ENCODE measurements at regions not wholly inside any gene's neighbourhood (a gene's known extent, or its start where the extent isn't known, plus 50 kb on each side); places are given as distances from the start of the nearest gene placed in this dataset.

DNA sequence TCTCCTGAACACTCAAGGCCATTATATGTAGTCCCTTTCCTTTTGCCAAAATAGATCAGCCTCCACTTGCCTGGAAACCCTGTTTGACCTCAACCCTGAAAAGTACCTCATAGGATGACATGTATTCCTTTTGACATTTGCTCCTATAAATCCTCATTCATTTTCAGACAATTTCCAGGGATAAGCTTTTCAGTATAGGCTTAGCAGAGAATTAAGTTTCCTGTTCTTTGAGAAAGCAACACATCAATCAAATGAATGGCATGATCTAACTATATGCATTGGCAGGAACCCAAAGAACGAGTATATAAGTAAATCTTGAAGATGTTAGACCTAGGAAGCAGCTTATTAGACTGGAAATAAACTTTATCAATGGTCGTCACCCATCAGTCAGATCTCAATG is 483.0 kb downstream of the CCDC85A start:
- no peaks in the 10 kb centered on the region for H3K36me3 ChIP-seq (ENCODE audit: control insufficient read depth in 2 of 2, insufficient read depth in 2 of 2, low read length in 2 of 2)
- H3K9ac ChIP-seq (ENCODE audit: low read length in 2 of 2) = no peak overlapping the region
- H3K27me3 ChIP-seq (ENCODE audit: control insufficient read depth in 1 of 2, insufficient read depth in 2 of 2, low read length in 2 of 2) = no peaks in the 10 kb centered on the region
- H3K4me3 ChIP-seq (ENCODE audit: low read length in 2 of 2) = no peak overlapping the region
- no peak overlapping the region for H3K27ac ChIP-seq (ENCODE audit: low read length)
- no peaks in the 10 kb centered on the region for H3K4me1 ChIP-seq (ENCODE audit: control insufficient read depth, insufficient read depth, low read length)
- H3K9me3 ChIP-seq (ENCODE audit: control insufficient read depth in 2 of 2, low read length in 2 of 2) = no peaks in the 10 kb centered on the region

DNA sequence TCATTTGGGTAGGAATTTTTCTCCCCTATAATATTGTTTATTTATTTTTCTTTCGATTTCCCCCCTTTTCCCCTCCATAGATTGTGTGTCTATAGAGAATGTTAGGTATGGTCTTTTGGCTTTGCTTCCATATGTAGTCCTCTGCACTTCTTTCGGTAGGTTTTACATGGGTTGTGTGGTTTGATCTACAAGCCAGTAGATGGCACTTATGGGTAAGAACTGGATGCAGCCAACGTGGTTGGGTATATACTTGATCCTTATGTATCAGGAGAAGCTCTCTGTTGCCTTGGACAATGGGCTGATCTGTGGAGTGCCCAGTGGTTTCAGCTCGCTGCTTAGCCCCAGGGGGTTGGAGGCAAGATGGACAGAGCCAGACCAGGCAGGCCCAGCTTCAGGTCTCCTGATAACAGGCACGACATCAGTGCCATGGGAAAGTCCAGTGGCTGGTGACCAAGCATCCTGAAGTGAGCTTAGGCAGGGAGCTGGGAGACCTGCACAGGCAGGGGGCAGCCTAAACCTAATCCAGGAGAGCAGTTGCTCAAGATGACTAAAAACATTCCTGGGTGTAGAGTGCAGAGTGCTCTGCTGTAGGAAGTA is 488.3 kb downstream of the CCDC85A start:
- peaks cover 0 to 10% of the 10 kb centered on the region in 2 donors for H3K9me3 ChIP-seq (ENCODE audit: control insufficient read depth in 2 of 2, low read length in 2 of 2)
- H3K9ac ChIP-seq (ENCODE audit: low read length in 2 of 2) = no peak overlapping the region
- H3K27me3 ChIP-seq (ENCODE audit: control insufficient read depth in 1 of 2, insufficient read depth in 2 of 2, low read length in 2 of 2) = no peaks in the 10 kb centered on the region
- no peak overlapping the region for H3K27ac ChIP-seq (ENCODE audit: low read length)
- no peaks in the 10 kb centered on the region for H3K36me3 ChIP-seq (ENCODE audit: control insufficient read depth in 2 of 2, insufficient read depth in 2 of 2, low read length in 2 of 2)
- H3K4me1 ChIP-seq (ENCODE audit: control insufficient read depth, insufficient read depth, low read length) = no peaks in the 10 kb centered on the region
- no peak overlapping the region for H3K4me3 ChIP-seq (ENCODE audit: low read length in 2 of 2)

- H3K4me1 ChIP-seq (ENCODE audit: control insufficient read depth, insufficient read depth, low read length) = no peaks in the 10 kb centered on the region
- no peak overlapping the region for H3K27ac ChIP-seq (ENCODE audit: low read length)
- no peak overlapping the region for H3K9ac ChIP-seq (ENCODE audit: low read length in 2 of 2)
- no peaks in the 10 kb centered on the region for H3K27me3 ChIP-seq (ENCODE audit: control insufficient read depth in 1 of 2, insufficient read depth in 2 of 2, low read length in 2 of 2)
- H3K36me3 ChIP-seq (ENCODE audit: control insufficient read depth in 2 of 2, insufficient read depth in 2 of 2, low read length in 2 of 2) = no peaks in the 10 kb centered on the region
- H3K9me3 ChIP-seq (ENCODE audit: control insufficient read depth in 2 of 2, low read length in 2 of 2) = peaks cover 0 to 10% of the 10 kb centered on the region in 2 donors
- H3K4me3 ChIP-seq (ENCODE audit: low read length in 2 of 2) = no peak overlapping the region
Measured at GRCh38 chr2:56674084-56674483, 490.3 kb downstream of the CCDC85A start.

- Histone ChIP-seq H3K9me3 (ENCODE audit: control insufficient read depth in 2 of 2, low read length in 2 of 2) (peaks cover 0 to 8% of the 10 kb centered on the region in 2 donors), H3K4me1 (ENCODE audit: control insufficient read depth, insufficient read depth, low read length) (no peaks in the 10 kb centered on the region), H3K9ac (ENCODE audit: low read length in 2 of 2) (no peak overlapping the region), H3K36me3 (ENCODE audit: control insufficient read depth in 2 of 2, insufficient read depth in 2 of 2, low read length in 2 of 2) (no peaks in the 10 kb centered on the region), H3K27ac (ENCODE audit: low read length) (no peak overlapping the region), H3K27me3 (ENCODE audit: control insufficient read depth in 1 of 2, insufficient read depth in 2 of 2, low read length in 2 of 2) (no peaks in the 10 kb centered on the region), H3K4me3 (ENCODE audit: low read length in 2 of 2) (no peak overlapping the region)
Measured at GRCh38 chr2:56676966-56677365, 493.2 kb downstream of the CCDC85A start.

DNA sequence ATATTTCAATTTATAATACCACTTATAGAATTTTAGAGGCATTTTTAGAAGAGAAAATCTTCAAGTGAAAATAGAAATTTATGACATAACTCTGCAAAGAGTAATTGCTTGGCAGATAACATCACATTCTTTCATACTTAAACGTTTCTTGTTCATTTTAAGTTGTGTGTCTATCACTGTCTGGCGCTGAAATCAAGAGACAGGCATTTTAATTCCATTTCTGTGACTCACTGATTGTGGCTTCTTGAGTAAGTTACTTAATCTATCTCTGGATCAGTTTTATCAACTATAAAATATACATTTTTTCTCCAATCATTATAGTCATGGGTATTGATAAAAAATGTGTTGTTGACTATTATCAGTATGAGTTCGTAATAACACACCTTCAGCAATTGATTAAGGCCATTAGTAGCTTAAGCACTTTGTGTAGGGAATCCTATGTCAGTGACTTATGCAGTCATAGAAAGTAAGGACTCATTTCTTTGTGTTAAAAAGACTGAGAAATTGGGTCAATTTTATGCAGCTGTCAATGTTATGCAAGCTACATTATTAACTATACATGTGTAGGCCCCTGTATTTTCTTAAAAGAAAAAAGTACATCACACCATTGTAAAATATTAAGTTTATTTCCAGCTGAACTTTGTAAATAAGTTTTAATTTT is 497.3 kb downstream of the CCDC85A start:
- Histone ChIP-seq H3K36me3 (ENCODE audit: control insufficient read depth in 2 of 2, insufficient read depth in 2 of 2, low read length in 2 of 2) (no peaks in the 10 kb centered on the region), H3K9ac (ENCODE audit: low read length in 2 of 2) (no peak overlapping the region), H3K4me3 (ENCODE audit: low read length in 2 of 2) (no peak overlapping the region), H3K27ac (ENCODE audit: low read length) (no peak overlapping the region), H3K9me3 (ENCODE audit: control insufficient read depth in 2 of 2, low read length in 2 of 2) (no peaks in the 10 kb centered on the region), H3K27me3 (ENCODE audit: control insufficient read depth in 1 of 2, insufficient read depth in 2 of 2, low read length in 2 of 2) (no peaks in the 10 kb centered on the region), H3K4me1 (ENCODE audit: control insufficient read depth, insufficient read depth, low read length) (no peaks in the 10 kb centered on the region)

DNA sequence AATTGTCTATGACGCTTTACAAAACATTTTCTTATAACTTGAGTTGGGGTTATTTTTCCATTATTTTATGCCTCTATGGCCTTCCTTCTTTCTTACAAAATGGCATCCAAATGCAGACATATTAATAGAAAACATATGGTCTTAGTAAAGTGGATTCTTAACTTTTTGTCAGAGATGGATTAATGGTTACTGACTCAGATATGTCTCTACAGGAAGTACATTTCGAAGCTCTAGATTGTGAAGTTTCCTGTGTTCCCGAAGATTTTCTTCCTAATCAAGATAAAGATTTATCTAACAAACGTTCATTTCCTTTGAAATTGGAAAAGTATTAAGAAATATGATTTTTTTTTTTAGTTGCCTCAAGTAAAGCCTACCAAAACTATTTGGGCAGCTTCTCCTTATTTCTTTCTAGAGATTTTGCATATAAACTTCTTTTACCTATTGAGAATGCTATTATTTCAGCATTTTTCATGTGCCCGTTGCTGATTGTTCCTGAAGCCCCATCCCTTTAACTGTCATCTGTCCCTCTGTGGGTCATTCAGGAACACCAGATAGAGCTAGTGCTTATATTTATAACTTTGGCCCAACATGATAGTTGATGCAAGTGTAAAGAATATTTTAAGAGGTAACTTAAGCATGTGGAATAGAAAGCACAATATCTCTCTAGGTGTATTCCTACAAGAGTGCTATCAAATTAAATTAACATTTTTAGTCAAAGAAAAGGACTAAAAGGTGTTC is 498.0 kb downstream of the CCDC85A start:
- Histone ChIP-seq H3K4me1 (ENCODE audit: control insufficient read depth, insufficient read depth, low read length) (no peaks in the 10 kb centered on the region), H3K27ac (ENCODE audit: low read length) (no peak overlapping the region), H3K9me3 (ENCODE audit: control insufficient read depth in 2 of 2, low read length in 2 of 2) (no peaks in the 10 kb centered on the region), H3K27me3 (ENCODE audit: control insufficient read depth in 1 of 2, insufficient read depth in 2 of 2, low read length in 2 of 2) (no peaks in the 10 kb centered on the region), H3K36me3 (ENCODE audit: control insufficient read depth in 2 of 2, insufficient read depth in 2 of 2, low read length in 2 of 2) (no peaks in the 10 kb centered on the region), H3K4me3 (ENCODE audit: low read length in 2 of 2) (no peak overlapping the region), H3K9ac (ENCODE audit: low read length in 2 of 2) (no peak overlapping the region)

GRCh38 chr2:56682397-56682760 is 498.6 kb downstream of the CCDC85A start:
- Histone ChIP-seq H3K9me3 (ENCODE audit: control insufficient read depth in 2 of 2, low read length in 2 of 2) (no peaks in the 10 kb centered on the region), H3K9ac (ENCODE audit: low read length in 2 of 2) (no peak overlapping the region), H3K4me1 (ENCODE audit: control insufficient read depth, insufficient read depth, low read length) (no peaks in the 10 kb centered on the region), H3K27me3 (ENCODE audit: control insufficient read depth in 1 of 2, insufficient read depth in 2 of 2, low read length in 2 of 2) (no peaks in the 10 kb centered on the region), H3K4me3 (ENCODE audit: low read length in 2 of 2) (no peak overlapping the region), H3K27ac (ENCODE audit: low read length) (no peak overlapping the region), H3K36me3 (ENCODE audit: control insufficient read depth in 2 of 2, insufficient read depth in 2 of 2, low read length in 2 of 2) (no peaks in the 10 kb centered on the region)

- Histone ChIP-seq H3K27me3 (ENCODE audit: control insufficient read depth in 1 of 2, insufficient read depth in 2 of 2, low read length in 2 of 2) (no peaks in the 10 kb centered on the region), H3K36me3 (ENCODE audit: control insufficient read depth in 2 of 2, insufficient read depth in 2 of 2, low read length in 2 of 2) (no peaks in the 10 kb centered on the region), H3K4me1 (ENCODE audit: control insufficient read depth, insufficient read depth, low read length) (no peaks in the 10 kb centered on the region), H3K4me3 (ENCODE audit: low read length in 2 of 2) (no peak overlapping the region), H3K9me3 (ENCODE audit: control insufficient read depth in 2 of 2, low read length in 2 of 2) (no peaks in the 10 kb centered on the region), H3K9ac (ENCODE audit: low read length in 2 of 2) (no peak overlapping the region), H3K27ac (ENCODE audit: low read length) (no peak overlapping the region)
Measured at GRCh38 chr2:56684327-56684726, 500.5 kb downstream of the CCDC85A start.

DNA sequence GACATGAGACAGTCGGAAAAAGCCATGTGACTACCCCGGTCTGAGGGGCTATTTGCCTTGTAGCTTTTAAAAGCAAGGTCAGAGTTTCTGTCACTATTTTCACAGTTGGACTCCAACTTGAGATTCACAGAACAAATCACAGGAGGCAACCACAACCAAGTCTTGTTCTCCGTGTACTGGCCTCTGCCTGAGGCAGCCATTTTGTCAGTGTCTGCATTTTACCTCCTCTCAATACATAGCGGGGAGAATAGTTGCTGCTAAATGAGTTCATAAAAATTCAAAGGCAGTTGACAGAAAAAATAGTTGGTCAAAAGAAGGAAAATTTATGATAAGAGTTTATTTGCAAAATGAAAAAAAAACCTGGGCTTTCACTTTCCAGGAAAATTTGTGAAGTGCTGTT is 501.4 kb downstream of the CCDC85A start:
- no peaks in the 10 kb centered on the region for H3K9me3 ChIP-seq (ENCODE audit: control insufficient read depth in 2 of 2, low read length in 2 of 2)
- H3K27ac ChIP-seq (ENCODE audit: low read length) = no peak overlapping the region
- no peak overlapping the region for H3K9ac ChIP-seq (ENCODE audit: low read length in 2 of 2)
- H3K36me3 ChIP-seq (ENCODE audit: control insufficient read depth in 2 of 2, insufficient read depth in 2 of 2, low read length in 2 of 2) = no peaks in the 10 kb centered on the region
- H3K27me3 ChIP-seq (ENCODE audit: control insufficient read depth in 1 of 2, insufficient read depth in 2 of 2, low read length in 2 of 2) = no peaks in the 10 kb centered on the region
- H3K4me3 ChIP-seq (ENCODE audit: low read length in 2 of 2) = no peak overlapping the region
- H3K4me1 ChIP-seq (ENCODE audit: control insufficient read depth, insufficient read depth, low read length) = no peaks in the 10 kb centered on the region

DNA sequence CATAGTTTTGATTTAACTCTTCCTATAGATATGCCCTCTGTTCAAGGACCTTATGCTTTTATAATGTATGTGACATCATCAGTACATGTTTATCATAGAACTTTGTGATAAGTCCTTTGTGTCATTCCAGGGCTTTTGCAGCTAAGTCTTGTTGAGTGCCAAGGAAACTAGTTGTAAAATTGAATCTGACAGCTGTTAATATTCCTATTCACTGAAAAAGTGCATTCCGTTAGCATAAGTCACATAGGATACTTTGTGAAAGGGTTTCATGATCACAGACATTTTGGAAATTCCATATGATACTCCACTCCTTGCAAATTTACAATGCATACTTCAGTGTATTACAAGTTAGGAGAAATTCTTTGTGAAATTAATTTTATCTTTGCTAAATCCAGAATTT is 503.4 kb downstream of the CCDC85A start:
- no peaks in the 10 kb centered on the region for H3K9me3 ChIP-seq (ENCODE audit: control insufficient read depth in 2 of 2, low read length in 2 of 2)
- H3K9ac ChIP-seq (ENCODE audit: low read length in 2 of 2) = no peak overlapping the region
- H3K27ac ChIP-seq (ENCODE audit: low read length) = no peak overlapping the region
- H3K4me3 ChIP-seq (ENCODE audit: low read length in 2 of 2) = no peak overlapping the region
- no peaks in the 10 kb centered on the region for H3K36me3 ChIP-seq (ENCODE audit: control insufficient read depth in 2 of 2, insufficient read depth in 2 of 2, low read length in 2 of 2)
- H3K27me3 ChIP-seq (ENCODE audit: control insufficient read depth in 1 of 2, insufficient read depth in 2 of 2, low read length in 2 of 2) = no peaks in the 10 kb centered on the region
- no peaks in the 10 kb centered on the region for H3K4me1 ChIP-seq (ENCODE audit: control insufficient read depth, insufficient read depth, low read length)

- no peaks in the 10 kb centered on the region for H3K36me3 ChIP-seq (ENCODE audit: control insufficient read depth in 2 of 2, insufficient read depth in 2 of 2, low read length in 2 of 2)
- H3K27me3 ChIP-seq (ENCODE audit: control insufficient read depth in 1 of 2, insufficient read depth in 2 of 2, low read length in 2 of 2) = no peaks in the 10 kb centered on the region
- no peaks in the 10 kb centered on the region for H3K4me1 ChIP-seq (ENCODE audit: control insufficient read depth, insufficient read depth, low read length)
- no peak overlapping the region for H3K27ac ChIP-seq (ENCODE audit: low read length)
- no peak overlapping the region for H3K4me3 ChIP-seq (ENCODE audit: low read length in 2 of 2)
- H3K9me3 ChIP-seq (ENCODE audit: control insufficient read depth in 2 of 2, low read length in 2 of 2) = no peaks in the 10 kb centered on the region
- H3K9ac ChIP-seq (ENCODE audit: low read length in 2 of 2) = no peak overlapping the region
Measured at GRCh38 chr2:56688661-56689060, 504.9 kb downstream of the CCDC85A start.

Measured in stomach smooth muscle (tissue), 2 donors.